ENCODE measurements at regions not wholly inside any gene's neighbourhood (a gene's known extent, or its start where the extent isn't known, plus 50 kb on each side); places are given as distances from the start of the nearest gene placed in this dataset.
"Not testable (repeated sequence)": the region's sequence is repeated elsewhere in the genome, so short reads cannot be mapped to it uniquely, and the experiment has no call there.

DNA sequence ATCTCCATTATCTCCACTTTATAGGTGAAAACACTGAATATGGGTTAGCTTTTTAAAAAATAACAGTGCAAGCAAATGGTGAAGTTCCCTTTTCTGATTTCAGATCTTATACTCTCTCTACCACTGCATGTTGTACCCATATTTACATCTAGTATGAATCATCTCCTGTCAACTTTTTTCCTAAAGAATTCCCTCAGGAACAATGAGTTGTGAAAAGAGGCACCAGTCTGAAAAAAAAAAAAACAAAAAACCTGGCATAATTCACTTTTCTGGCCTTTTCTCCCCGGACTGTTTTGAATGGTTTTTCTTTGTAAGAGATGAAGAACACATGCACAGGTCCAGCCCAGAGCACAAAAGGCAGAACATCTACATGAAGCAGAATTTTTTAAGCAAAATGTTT lies 596.0 kb downstream of the COL12A1 start:
- no peak for DNase-seq

DNA sequence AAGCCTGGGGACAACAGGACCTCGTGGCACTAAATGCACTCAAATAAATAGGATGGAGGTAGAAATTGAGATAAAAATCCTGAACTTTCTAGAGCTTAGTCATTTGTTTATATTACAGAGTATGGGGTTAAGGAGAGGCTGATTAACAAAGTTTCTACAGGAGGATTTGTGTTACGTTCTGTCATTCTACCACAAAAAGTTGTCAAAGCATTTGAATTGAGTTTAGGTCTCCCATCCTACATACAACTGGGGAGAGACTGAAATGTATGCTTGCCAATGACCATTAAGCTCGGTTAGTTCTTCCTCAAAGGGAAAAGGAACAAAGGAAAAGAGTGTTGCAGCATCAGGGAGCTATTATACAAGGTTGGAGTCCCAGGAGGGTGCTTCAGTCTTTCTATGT lies 597.9 kb downstream of the COL12A1 start:
- peak; percentile 2 for DNase-seq

DNA sequence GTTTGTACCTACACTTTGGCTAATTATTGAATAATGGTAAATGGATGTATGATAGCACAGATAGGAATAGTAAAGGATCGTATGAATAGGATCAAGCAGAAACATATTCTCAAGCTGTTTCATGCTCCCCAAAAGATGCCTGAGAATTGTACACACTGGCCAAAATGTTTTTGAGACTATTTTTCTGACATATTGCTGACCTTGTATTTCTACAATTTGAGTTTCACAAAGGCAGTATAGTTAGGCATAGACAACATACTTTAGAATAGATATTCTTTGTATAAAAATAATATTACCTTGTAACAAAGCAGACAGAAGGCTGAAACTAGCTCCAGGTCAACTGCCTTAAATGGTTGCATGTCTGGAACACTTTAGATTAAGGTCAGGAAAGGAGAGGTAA lies 598.4 kb downstream of the COL12A1 start:
- DNase-seq = no peak

DNA sequence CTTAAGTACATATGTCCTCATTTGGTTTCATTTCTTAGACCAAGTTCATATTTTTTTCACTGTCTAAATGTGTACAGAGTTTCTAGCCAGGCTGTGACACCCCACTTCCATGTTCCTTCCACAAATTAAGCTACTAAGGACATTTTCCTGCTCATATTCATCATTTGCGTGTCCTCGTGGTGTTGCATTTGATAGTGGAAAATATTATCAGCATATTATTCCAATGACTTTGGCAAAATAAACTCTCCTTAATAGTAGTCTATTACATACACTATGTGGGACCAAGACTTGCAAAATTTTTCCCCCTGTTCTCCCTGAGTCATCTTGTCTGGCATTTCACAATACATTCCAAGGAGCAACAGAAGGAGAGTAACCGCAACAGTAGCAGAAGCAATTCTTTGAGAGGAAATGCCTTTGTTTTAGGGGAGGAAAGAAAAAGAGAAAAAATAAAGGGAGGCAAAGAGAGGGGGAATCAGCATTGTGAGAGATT lies 599.2 kb downstream of the COL12A1 start:
- DNase-seq = peak; percentile 66

DNA sequence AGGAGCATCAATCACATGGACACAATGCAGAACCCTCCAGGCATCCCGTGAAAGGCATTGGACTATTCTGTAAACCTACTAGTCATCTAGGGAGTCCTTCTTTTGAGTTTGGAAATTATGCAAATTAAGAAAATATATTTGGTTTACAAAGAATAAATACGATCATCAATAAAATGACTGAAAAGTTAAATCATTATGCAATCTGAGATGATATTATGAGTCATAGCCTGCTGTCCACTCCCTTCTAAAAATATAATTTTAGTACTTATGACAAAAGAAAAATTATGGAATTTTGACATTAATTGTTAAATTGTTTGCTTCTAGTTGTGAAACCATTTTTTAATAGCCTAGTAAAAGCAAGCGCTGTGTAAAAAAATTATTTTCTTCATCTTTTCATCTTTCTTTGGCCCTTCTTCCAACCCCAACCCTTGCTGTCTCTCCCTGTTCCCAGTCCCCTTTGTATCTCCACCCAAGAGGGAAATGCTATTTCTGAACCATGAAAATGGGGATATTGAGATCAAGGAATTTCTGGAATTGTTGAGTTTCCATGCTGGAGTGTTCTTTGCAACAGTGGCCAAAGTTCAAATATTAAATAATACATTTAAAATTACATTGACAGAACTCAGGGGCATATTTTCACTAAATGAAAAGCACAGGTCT lies 599.8 kb downstream of the COL12A1 start:
- no peak for DNase-seq

DNA sequence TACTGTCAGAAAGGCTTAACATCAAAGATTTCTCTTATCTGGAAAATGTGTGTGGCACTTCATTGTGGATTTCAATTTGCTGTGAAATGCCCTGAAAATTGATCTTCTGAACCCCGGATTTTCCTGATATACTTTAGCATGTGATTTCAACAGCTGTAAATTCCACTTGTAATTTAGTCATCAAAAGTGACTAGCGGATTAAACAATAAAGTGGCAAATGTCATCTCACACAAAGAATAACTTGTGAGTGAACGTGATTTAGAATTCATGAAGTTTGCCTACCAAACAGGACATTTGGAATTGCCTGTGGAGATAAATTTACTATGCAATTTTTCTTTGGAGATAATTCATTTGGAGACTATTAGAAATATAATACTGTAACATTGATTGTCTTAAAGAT lies 601.6 kb downstream of the COL12A1 start:
- DNase-seq = no peak

DNA sequence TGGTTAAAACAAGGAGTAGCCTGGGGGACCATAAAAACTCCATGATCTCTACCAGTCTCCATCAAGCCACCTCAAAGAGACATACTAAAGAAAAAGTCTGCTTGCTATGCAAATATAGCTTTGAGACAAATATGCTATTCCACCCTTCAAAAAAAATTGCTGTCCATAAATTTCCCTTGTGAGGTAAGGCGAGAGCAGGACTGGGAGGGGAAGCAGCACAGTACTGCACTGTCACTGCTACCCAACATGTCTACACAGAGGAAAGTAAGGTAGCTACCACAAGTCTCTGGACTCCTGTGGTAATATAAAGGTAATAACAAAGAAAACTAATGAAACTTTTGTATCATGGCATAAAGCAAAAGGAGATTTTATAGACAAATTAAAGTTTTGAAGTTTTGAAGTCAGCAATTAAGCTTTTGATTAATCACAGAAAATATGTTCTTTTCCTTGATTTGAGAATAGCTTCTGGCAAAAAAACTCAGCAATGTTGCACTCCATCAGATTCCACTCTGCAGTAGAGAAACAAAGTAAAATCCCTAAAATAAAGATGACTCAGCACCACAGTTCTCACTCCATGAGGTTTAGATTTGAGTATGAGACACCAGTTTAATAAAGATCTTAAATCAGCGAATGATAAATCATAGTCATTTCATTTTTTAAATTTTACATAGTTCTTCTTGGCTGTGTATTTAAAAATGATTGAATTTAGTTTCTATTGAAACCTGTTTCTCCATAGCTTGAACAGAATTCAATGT lies 602.4 kb downstream of the COL12A1 start:
- no peak for DNase-seq

DNA sequence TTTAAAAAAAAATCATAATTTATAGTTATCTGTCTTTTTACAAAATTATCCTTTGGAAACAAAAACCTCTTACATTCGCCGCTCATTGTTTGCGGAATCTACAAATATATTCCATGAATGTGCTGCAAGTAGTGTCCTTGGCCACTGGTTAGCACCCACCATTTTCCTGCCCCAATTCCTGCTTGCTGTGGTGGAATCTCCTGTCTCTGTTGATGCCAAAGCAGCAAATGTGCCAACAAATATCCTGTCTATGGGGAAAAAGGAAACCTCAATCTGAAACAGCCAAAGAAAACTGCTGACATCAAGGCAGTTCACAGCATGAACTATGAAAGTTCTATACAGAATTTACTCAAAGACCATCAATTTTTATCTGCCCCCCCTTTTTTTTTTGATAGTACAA lies 603.6 kb downstream of the COL12A1 start:
- DNase-seq = no peak

DNA sequence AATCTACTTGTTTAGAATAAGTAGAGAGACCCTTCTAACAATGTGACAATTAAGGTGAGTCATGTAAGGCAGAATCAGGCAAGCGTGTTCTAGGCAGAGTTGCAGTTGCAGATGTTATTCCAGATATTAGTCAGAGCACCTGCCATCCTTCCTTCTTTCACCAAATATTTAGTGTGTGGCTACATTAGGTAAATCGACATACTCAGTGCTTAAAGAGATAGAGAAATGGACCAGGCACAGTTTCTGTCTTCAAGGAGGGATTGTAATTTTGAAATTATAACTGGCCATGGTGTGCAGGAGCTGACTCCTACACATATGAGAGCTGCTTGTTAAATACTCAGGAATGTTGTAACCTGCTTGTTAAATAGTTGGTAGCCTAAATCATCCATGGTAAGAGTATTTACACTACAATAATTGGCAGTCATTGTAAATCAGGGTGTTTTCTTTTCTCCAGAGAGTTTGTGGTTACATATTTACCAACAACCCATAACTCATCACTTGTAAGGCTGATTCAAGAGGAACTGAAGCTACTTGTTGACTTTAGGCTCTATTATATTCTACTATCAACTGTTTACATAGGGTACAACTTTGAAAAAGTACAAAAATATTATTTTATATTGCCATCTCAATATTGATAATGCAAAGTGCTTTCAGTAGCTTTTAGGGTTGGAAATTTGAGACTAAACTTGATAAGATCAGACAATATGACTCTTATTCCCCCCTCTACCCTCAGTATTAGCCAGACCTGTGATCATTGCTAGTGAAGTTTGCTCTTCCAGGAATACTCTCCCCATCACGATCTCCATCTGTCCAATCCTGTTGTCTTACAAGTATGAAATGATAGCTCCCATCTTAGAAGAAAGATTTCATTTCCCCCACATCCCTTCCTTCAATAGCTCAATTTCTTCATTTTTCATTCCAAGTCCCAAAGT lies 607.1 kb downstream of the COL12A1 start:
- DNase-seq = peak; percentile 13

DNA sequence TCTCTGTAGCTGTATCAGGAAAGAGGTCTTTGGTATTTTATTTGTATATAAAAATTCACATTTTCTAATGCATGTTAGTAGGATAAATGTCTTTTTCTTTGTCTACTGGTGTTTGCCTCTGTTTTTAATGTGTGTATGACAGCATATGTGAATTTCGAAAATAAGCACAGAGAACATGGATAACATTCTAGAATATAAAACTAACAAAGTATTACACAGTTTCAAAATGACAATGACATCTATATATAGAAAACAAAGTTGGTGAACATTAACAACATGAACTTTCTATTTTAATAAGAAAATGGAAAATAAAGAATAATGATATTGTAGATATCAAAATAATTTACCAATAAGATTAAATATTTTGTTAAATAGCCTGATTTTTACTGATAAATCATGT lies 608.0 kb downstream of the COL12A1 start:
- DNase-seq = no peak

DNA sequence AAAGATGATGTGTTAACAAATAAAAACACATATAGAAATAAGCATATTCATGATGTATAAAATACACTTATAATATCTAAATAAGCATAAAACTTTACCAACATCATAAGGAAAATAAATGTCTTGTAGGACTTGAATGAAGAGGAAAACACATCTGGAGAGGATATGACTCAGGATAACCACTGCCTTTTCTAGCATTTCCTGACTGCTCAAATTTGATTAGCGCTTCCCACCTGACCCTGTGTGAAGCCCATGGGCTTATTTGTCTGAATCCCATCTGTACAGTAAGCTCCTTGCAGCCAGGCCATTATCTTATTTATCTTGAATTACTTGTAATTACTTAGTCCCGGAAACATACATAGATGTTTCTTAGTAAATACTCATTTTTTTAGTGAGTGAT lies 608.6 kb downstream of the COL12A1 start:
- peak; percentile 13 for DNase-seq

DNA sequence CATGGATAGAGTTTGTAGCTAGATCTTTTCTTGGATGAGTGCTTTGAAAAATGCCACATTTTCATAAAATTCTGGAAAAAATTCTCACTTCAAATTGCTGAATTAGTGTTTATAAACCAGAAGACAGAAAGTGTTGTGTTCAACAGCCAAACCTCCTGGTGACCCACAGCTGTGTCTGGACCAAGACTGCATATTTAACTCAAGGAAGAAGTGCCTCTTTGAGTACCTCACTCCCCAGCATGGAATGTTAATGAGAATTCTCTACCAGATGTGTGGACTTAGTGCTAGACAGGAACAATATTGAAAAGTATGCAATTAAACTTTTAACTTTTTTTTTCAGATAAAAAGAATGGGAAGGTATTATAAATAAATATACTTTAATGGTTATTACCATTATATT lies 609.3 kb downstream of the COL12A1 start:
- DNase-seq = no peak

DNA sequence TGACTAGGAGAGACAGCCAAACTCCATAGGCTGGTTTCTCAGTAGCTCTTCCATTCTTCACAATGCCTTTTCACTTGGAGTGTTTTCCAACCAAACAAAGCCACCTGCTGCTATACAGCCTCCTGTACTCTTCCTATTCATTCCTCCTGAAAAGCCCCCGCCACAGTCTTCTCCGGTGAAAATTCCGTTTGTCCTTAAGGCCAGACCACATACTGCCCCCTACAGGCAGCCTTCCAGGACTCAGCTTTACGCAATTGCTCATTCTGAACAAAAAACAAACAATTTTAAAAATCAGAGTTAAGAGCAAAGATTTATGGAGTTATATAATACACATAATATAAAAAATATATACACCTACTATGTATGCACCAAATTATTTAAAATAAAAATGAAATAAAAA lies 611.5 kb downstream of the COL12A1 start:
- DNase-seq = not testable (repeated sequence)

DNA sequence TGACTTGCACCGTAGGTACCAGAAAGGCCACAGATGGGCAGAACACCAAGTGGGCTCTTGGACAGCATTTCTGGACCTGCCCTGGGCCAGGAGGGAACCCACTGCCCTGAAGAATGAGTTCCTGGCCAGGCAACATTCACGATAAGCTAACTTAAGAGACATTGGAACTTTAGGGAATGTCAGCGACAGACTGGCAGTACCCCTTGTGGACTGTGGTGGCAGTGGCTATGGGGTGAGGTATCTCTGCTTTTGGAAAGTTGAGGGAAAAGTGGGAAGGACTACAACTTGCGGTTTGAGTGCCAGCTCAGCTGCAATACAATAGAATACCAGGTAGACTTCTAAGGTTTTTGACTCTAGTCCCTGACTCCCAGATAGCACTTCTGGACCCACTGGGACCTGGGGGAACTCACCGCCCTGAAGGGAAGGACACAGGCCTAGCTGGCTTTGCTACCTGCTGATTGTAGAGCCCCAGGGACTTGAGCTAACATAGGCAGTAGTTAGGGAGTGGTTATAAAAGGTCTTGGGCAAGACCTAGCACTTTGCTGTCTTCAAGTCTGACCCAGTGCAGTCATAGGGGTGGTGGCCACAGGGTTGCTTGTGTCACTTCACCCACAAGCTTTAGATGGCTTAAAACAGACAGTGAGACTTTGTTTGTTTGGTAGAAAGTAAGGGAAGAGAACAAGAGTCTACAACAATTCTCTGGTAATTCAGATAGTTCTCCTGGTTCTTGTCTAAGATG lies 617.6 kb downstream of the COL12A1 start:
- peak; percentile 27 for DNase-seq

DNA sequence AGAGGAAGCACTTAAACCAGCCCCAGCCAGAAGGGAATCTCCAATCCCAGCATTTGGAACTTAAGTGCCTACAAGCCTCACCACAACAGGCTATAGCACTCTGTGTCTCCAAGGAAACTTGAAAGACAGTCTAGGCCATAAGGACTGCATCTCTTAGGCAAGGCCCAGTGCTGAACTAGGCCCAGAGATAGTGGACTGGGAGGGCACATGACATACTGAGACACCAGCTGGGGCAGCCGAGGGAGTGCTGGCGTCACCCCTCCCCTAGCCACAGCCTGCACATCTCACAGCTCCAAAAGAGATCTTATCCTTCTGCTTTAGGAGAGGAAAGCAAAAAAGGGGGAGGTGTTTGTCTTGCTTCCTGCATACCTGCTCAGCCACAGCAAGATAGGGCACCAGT lies 618.5 kb downstream of the COL12A1 start:
- no peak for DNase-seq

DNA sequence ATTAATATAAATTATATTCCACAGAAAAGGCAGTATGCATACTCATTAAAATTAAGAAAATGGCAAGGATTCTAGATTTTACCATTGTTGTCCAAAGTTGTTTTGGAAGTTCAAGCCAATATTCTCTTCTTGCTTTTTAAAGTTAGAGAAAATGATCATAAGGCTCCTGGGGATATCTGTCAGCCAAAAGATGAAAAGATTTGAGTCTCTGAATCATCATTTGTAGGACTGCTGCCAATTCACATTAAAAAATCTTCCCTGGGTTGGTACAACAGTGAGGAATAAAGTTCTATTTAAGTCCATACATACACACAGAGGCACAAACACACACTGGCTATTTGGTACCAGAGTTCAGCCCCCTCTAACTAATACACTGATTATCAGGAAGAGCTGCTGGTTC lies 620.1 kb downstream of the COL12A1 start:
- DNase-seq = no peak

DNA sequence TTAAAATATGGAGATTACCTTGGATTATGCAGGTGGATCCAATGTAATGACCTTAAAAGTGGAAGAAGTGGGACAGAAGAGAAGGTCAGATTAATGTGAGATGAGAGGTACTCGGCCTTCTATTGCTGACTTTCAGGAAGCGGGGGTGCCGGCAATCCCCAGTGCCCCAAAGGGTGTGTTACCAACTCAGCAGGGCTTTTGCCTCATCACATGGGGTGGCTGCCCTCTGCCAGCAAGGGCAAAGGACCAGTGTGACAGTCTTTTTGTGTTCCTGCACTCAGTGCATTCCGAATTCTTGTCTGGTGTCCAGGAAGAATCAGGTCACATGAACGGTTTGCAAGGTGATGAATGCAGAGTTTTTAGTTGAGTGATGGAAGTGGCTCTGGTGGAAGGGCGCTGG lies 624.2 kb downstream of the COL12A1 start:
- DNase-seq = no peak

DNA sequence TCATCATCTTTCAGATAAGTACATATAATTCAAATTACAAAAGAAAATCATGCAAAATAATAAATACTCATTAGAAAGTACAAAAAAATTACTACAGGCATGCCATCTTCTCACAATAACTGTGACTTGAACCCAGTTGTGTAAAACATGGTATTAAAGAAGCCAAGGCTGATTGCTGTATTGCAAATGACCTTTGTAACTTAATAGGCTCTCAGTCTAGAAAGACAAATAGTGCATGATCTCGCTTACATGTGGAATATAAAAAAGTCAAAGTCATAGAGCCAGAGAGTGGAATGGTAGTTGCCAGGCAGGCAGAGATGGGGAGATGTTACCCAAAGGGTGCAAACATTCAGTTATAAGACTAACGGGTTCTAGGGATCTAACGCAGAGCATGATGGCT lies 626.1 kb downstream of the COL12A1 start:
- DNase-seq = no peak

DNA sequence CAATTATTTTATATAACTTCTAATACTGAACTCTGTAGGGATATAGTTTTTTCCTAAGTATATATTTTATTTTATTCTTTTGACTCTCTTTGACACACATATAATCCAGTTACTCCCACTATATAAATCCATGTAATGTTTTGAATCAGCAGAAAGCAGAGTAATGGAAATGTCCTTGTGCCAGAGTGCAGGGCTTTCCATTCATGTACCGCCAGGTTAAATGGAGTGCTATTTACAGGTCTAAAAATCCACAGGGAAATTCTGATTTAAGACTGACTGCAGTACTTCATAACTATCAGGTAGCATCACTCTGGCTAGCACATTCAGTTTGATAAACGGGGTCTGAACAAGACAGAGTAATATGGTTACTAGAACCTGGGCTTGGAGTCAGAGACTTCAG lies 626.8 kb downstream of the COL12A1 start:
- no peak for DNase-seq

DNA sequence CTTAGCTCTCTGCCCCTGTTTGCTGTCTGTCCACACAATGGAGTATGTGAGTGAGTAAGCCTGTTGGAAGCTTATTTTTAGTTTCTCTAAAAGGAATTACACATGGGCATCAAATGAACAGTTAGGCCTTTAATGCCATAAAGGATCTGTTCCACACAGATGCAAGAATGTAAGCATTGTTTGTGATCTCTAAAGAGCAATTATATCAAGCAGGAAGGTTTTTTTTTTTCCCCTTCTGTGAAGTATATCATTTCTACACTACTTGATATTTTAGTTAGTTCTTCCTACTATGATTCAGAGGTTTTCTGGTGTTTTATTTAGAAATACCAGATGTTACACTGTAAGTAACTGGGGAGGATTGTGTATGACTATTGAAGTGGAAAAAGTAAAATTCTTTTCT lies 627.5 kb downstream of the COL12A1 start:
- DNase-seq = no peak

DNA sequence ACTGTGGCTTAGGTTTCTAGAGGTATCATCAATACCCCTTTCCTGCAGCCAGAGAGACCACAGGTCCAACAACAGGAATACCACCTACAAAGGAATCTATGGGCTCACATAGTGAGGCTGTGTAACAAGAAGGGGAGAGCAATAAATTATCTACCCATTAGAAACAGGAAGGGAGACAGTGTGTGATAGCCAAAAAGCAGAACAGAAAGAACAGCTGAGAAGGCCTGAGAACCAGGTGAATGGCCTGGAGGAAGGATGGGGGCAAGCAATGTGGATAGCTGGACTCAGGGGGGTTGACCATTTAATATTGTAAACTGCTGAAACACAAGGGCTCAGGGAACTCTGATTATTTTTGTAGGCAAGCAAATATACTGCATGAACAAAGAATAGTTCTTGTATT lies 628.2 kb downstream of the COL12A1 start:
- DNase-seq = peak; percentile 27

DNA sequence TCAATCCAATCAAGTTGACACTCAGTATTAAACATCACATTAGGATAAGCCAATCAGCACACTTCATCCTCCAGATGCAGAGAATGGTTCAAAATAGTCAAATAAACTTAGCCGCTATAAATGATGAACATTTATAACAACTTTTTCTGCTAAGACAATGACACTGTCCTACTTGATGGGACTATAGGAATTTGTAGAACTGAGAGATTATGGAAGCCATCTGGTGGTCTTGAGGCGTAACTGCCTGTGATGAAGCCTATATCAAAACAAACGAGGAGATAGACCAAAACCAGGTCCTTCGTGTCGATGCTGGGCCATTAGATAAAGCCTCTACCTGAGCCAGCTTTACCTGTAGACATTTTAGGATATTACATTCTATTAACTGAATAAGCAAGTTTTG lies 631.1 kb downstream of the COL12A1 start:
- peak; percentile 8 for DNase-seq

DNA sequence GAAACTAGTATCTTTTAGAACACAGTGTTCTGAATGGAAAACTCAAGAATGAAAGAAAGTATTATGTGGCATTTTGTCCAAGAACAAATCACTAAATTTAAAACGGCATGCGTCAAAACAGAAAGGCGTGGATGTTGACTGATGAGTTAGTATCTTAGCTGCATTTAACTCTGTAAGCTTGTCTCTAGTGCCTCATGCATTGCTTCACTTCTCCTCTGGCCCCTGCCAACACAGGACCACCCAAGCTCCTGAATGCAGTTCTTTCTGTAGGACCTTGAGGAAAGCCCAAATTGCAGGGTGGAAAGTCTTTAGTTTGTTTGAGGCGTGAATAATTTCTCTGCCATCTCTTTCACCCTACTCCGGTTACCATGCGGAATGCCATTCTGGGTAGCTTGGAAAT lies 632.2 kb downstream of the COL12A1 start:
- no peak for DNase-seq

All from MV-4-11 (cell line).